ENCODE measurements at regions not wholly inside any gene's neighbourhood (a gene's known extent, or its start where the extent isn't known, plus 50 kb on each side); places are given as distances from the start of the nearest gene placed in this dataset.

DNA sequence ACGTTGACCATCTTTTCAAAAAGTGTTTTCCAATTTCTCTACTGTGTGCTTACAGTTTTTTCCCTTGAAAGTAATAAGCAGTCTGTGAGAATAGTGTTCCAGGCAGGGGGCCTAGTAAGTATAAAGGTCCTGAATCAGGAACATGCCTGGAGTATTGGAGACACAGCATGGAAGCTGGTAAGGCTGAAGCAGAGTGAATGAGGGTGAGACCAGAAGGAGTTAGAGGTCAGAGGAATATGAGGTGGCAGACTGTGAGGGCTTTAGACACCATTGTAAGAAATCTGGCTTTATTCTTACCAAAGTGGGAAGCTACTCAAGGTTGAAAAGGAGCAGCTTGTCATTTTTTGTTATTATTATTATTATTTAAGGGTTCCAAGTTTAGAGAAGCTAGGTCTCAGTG is 107.4 kb downstream of the CT47B1 start:
- TF ChIP-seq POLR2A (IDR thresholded peaks at IDR 0.05; ENCODE audit: low read length), result no peak
- TF ChIP-seq GATA1 (IDR thresholded peaks at IDR 0.05; ENCODE audit: low read depth, low read length), result no peak

Data from erythroblast (primary cell).